ENCODE measurements at regions not wholly inside any gene's neighbourhood (a gene's known extent, or its start where the extent isn't known, plus 50 kb on each side); places are given as distances from the start of the nearest gene placed in this dataset.

DNA sequence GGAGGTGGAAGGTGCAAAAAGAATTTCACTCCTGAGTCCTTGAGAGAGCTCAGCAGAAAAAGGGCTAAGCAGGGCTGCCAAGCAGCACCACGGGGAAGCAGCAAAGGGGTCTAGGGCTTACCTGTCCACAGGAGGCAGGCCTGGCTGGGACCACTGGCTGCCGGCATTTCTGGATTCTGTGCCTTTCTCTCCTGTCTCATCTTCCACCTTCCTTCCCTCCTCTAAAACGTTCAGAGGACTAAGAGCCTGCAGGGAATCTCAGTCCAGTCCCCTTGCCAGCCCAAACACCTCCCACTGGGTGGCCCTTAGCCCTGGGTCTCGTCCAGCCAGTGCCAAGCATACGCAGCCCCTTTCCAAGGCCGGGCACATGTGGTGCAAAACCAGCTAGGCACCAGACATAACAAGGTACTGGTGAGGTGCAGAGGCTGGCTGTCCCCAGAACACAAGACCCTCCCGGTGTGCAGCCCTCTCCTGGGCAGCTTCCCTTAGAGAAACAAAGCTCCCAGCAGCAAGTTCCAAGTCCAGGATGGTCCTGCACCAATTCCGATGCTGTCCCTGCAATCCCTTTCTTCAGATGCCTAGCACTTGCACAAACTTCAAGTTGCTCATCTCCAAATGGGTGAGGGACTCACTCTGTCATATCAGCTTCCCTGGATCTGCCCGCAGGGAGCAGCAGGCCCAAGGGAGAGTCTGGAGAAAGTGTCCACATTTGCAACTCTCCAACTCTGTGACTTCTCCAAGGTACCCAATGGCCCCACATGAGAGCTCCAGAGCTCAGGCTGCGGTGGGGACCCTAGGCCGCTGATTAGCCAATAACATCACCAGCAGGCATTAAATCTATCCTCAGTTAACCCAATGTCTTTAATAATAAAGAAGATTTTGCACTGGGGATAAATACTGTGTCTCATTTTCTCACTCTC is 126.3 kb downstream of the C5orf15 start:
- no peak for TF ChIP-seq REST (IDR thresholded peaks at IDR 0.05; ENCODE audit: low read depth, low read length)
- no peak for TF ChIP-seq CTCF (IDR thresholded peaks at IDR 0.05 in 2 of 3, conservative IDR thresholded peaks at IDR 0.05 in 1 of 3; ENCODE audit: control insufficient read depth in 2 of 3, extremely low read depth in 1 of 3, insufficient read depth in 1 of 3, low read depth in 3 of 3, low read length in 3 of 3)
- no peak for TF ChIP-seq EP300 (IDR thresholded peaks at IDR 0.05; ENCODE audit: borderline replicate concordance in 1 of 2, control insufficient read depth in 1 of 2, low read depth in 2 of 2, low read length in 2 of 2)
- TF ChIP-seq, protein P1, sequence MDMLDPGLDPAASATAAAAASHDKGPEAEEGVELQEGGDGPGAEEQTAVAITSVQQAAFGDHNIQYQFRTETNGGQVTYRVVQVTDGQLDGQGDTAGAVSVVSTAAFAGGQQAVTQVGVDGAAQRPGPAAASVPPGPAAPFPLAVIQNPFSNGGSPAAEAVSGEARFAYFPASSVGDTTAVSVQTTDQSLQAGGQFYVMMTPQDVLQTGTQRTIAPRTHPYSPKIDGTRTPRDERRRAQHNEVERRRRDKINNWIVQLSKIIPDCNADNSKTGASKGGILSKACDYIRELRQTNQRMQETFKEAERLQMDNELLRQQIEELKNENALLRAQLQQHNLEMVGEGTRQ (IDR thresholded peaks at IDR 0.05; ENCODE audit: borderline replicate concordance, low read depth, low read length), result no peak
- TF ChIP-seq, protein P2, sequence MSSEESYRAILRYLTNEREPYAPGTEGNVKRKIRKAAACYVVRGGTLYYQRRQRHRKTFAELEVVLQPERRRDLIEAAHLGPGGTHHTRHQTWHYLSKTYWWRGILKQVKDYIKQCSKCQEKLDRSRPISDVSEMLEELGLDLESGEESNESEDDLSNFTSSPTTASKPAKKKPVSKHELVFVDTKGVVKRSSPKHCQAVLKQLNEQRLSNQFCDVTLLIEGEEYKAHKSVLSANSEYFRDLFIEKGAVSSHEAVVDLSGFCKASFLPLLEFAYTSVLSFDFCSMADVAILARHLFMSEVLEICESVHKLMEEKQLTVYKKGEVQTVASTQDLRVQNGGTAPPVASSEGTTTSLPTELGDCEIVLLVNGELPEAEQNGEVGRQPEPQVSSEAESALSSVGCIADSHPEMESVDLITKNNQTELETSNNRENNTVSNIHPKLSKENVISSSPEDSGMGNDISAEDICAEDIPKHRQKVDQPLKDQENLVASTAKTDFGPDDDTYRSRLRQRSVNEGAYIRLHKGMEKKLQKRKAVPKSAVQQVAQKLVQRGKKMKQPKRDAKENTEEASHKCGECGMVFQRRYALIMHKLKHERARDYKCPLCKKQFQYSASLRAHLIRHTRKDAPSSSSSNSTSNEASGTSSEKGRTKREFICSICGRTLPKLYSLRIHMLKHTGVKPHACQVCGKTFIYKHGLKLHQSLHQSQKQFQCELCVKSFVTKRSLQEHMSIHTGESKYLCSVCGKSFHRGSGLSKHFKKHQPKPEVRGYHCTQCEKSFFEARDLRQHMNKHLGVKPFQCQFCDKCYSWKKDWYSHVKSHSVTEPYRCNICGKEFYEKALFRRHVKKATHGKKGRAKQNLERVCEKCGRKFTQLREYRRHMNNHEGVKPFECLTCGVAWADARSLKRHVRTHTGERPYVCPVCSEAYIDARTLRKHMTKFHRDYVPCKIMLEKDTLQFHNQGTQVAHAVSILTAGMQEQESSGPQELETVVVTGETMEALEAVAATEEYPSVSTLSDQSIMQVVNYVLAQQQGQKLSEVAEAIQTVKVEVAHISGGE (CRISPR knock-in tag; IDR thresholded peaks at IDR 0.05), result no peak
- TF ChIP-seq NFYB (IDR thresholded peaks at IDR 0.05; ENCODE audit: insufficient read depth, low read depth, low read length), result no peak
- TF ChIP-seq STAT1 (conservative IDR thresholded peaks at IDR 0.05), result no peak
- no peak for TF ChIP-seq ESRRA (IDR thresholded peaks at IDR 0.05; ENCODE audit: low read length)
- TF ChIP-seq ASH2L (IDR thresholded peaks at IDR 0.05; ENCODE audit: borderline replicate concordance, low read depth), result no peak
